ENCODE measurements at regions not wholly inside any gene's neighbourhood (a gene's known extent, or its start where the extent isn't known, plus 50 kb on each side); places are given as distances from the start of the nearest gene placed in this dataset.

DNA sequence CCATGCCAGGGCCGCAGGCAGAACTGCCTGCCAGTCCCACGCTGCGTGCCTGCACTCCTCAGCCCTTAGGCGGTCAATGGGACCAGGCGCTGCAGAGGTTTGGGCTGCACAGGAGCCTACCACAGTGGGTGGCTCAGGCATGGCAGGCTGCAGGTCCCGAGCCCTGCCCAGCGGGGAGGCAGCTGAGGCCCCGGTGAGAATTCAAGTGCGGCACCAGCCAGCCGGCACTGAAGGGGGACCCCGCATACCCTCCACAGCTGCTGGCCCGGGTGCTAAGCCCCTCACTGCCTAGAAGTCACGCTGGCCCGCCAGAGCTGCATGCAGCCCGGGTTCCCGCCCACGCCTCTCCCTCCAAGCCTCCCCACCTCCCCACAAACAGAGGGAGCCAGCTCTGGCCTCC, 302.5 kb upstream of the UGT8 start:
- Histone ChIP-seq H3K36me3 (no peaks in the 10 kb centered on the region), H3K27me3 (no peaks in the 10 kb centered on the region), H3K27ac (no peak overlapping the region), H3K9me3 (peaks cover 0 to 10% (median 6%) of the 10 kb centered on the region in 3 donors), H3K4me1 (no peaks in the 10 kb centered on the region), H3K4me3 (no peak overlapping the region)
- TF ChIP-seq CTCF (IDR thresholded peaks at IDR 0.05): no peak
- intact Hi-C loops (cut with DNase I; ENCODE audit: low total_unique reads): no loop called here
- DNase-seq: no peak

DNA sequence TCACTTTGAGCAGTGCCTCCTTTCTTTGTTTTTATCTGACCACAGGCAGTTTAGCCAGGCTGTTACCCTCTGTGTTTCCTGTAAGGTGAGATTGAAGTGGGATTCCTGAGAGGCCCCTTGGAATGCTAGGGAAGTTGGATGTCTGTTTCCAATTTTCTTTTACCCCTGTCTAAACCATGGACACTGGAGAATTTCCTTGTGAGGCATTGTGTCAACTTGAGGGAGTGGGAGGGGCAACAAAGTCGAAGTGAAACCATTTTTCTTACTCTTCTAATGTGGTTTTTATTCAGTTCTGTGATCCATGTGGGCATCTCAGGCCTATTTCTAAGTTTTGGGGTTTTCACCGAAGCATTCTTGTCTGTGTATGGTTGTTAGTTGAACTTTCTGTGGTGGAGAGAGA, 296.1 kb upstream of the UGT8 start:
- no peaks in the 10 kb centered on the region for H3K4me1 ChIP-seq
- no peaks in the 10 kb centered on the region for H3K27me3 ChIP-seq
- intact Hi-C loops (cut with DNase I; ENCODE audit: low total_unique reads): no loop called here
- no peak overlapping the region for H3K4me3 ChIP-seq
- peaks cover 0 to 7% (median 0%) of the 10 kb centered on the region in 3 donors for H3K9me3 ChIP-seq
- H3K36me3 ChIP-seq: no peaks in the 10 kb centered on the region
- H3K27ac ChIP-seq: no peak overlapping the region
- TF ChIP-seq CTCF (IDR thresholded peaks at IDR 0.05): no peak
- no peak for DNase-seq

- H3K27me3 ChIP-seq: no peaks in the 10 kb centered on the region
- intact Hi-C loops (cut with DNase I; ENCODE audit: low total_unique reads): no loop called here
- no peak overlapping the region for H3K4me3 ChIP-seq
- peaks cover 0 to 7% (median 0%) of the 10 kb centered on the region in 3 donors for H3K9me3 ChIP-seq
- no peak for DNase-seq
- no peak overlapping the region for H3K27ac ChIP-seq
- no peak for TF ChIP-seq CTCF (IDR thresholded peaks at IDR 0.05)
- H3K36me3 ChIP-seq: no peaks in the 10 kb centered on the region
- H3K4me1 ChIP-seq: no peaks in the 10 kb centered on the region
Observed at GRCh38 chr4:114304046-114304445, 294.6 kb upstream of the UGT8 start.

DNA sequence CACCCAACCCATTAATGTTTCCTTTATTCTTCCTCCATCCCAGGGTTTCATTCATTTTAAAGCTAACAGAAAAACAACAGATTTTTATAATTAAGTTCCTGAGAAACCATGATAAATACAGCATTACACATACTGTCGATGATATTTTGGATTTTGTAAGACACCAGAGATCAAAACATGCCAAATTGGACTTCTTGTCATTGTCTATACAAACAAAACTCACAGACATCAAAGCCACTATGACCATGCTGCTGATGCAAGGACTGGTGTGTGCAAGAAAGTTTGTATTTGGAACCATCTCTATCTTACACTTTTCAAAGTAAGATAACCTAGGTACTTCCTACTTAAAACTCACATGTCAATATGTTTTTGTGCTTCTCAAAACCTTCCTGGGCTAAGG, 294.0 kb upstream of the UGT8 start:
- TF ChIP-seq CTCF (IDR thresholded peaks at IDR 0.05): no peak
- Histone ChIP-seq H3K36me3 (no peaks in the 10 kb centered on the region), H3K4me1 (no peaks in the 10 kb centered on the region), H3K27me3 (no peaks in the 10 kb centered on the region), H3K4me3 (no peak overlapping the region), H3K27ac (no peak overlapping the region), H3K9me3 (peaks cover 0 to 7% (median 0%) of the 10 kb centered on the region in 3 donors)
- intact Hi-C loops (cut with DNase I; ENCODE audit: low total_unique reads): no loop called here
- no peak for DNase-seq

GRCh38 chr4:114306946-114307345, 291.7 kb upstream of the UGT8 start:
- DNase-seq: no peak
- intact Hi-C loops (cut with DNase I; ENCODE audit: low total_unique reads): no loop called here
- Histone ChIP-seq H3K9me3 (no peaks in the 10 kb centered on the region), H3K27ac (no peak overlapping the region), H3K36me3 (no peaks in the 10 kb centered on the region), H3K4me1 (peaks cover 0 to 9% (median 0%) of the 10 kb centered on the region in 4 donors), H3K27me3 (no peaks in the 10 kb centered on the region), H3K4me3 (no peak overlapping the region)
- TF ChIP-seq CTCF (IDR thresholded peaks at IDR 0.05): no peak

GRCh38 chr4:114310296-114310925, 288.2 kb upstream of the UGT8 start:
- no peaks in the 10 kb centered on the region for H3K27me3 ChIP-seq
- intact Hi-C loops (cut with DNase I; ENCODE audit: low total_unique reads): no loop called here
- H3K4me3 ChIP-seq: no peak overlapping the region
- DNase-seq: no peak
- H3K27ac ChIP-seq: no peak overlapping the region
- H3K36me3 ChIP-seq: no peaks in the 10 kb centered on the region
- TF ChIP-seq CTCF (IDR thresholded peaks at IDR 0.05): no peak
- H3K4me1 ChIP-seq: peaks cover 0 to 9% (median 0%) of the 10 kb centered on the region in 4 donors
- H3K9me3 ChIP-seq: peaks cover 0 to 5% (median 0%) of the 10 kb centered on the region in 3 donors

Measured in tibial artery (tissue), 4 donors.